Jurkat, Clone E6-1 (cell line): ENCODE measurements at regions not wholly inside any gene's neighbourhood (a gene's known extent, or its start where the extent isn't known, plus 50 kb on each side); places are given as distances from the start of the nearest gene placed in this dataset.

Experiments
- DNase-seq: peaks from one replicate; pipeline ENCODE4 v3.0.0-alpha.2; 2011; ENCODE audit warnings: low read depth, low spot score
- H3K4me3 ChIP-seq: 2 replicates; pipeline ENCODE4 v1.5.1; 2011; ENCODE audit warnings: mild to moderate bottlenecking, low read length, control low read depth, moderate library complexity

GRCh38 chr12:90055071-90055470 is 346.4 kb upstream of the ATP2B1 start:
- DNase-seq, result no peak
- no peak overlapping the region for H3K4me3 ChIP-seq

DNA sequence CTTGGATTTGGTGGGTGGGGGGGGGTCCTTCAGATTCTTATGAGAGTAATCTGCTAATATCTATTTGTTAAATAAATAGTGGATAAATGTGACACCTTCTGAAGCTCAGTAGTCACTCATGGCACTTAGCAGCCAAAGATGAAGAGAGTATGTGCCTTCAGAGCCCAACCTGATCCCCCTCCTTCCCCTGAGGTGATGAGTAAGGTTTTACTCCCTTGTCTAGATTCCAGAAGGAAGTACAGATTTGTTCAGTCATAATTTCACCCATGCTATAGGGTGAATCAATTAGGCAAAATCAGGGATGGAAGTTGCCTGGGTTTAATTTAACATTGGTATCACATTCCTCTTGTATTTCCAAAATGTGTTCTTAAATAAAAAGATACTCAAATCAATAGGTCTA is 340.3 kb upstream of the ATP2B1 start:
- DNase-seq, result no peak
- H3K4me3 ChIP-seq, result no peak overlapping the region

DNA sequence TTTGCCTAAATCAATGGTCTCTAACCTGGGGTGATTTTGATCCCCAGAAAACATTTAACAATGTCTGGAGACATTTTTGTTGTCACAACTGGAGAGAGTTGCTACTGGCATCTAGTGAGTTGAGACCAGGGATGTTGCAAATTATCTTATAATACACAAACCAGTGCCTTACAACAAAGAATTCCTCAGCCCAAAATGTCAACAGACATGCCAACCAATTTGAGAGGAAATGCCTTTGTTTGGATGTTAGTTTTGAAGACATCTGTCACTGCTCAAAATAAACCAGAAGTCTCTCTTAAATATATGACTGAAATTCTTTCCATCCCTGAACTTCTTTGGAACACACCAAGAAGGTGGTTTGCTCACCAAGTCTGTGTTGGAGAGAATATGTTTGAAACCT is 336.9 kb upstream of the ATP2B1 start:
- DNase-seq, result no peak
- no peak overlapping the region for H3K4me3 ChIP-seq

DNA sequence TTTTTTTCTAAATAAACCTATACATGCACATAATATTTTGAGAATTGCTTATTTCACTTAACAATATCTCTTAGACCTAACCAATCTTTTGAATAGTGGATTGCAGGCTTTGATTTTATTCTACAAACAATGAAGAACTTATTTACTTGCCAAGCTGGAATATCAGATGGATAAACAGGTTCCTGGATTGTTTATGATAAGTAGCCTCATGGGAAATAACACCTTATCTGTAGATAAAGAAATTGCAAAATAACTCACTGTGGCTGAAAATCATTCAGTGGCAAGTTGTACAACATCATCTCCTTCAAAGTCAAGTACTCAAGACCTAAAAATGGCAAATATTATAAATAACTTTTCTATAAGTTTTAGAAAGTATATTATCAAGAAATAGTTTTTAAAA is 335.4 kb upstream of the ATP2B1 start:
- no peak overlapping the region for H3K4me3 ChIP-seq
- no peak for DNase-seq

- DNase-seq, result no peak
- H3K4me3 ChIP-seq, result no peak overlapping the region
Observed at GRCh38 chr12:90042920-90043641, 334.4 kb upstream of the ATP2B1 start.

GRCh38 chr12:90038289-90038688 is 329.7 kb upstream of the ATP2B1 start:
- no peak for DNase-seq
- no peak overlapping the region for H3K4me3 ChIP-seq

DNA sequence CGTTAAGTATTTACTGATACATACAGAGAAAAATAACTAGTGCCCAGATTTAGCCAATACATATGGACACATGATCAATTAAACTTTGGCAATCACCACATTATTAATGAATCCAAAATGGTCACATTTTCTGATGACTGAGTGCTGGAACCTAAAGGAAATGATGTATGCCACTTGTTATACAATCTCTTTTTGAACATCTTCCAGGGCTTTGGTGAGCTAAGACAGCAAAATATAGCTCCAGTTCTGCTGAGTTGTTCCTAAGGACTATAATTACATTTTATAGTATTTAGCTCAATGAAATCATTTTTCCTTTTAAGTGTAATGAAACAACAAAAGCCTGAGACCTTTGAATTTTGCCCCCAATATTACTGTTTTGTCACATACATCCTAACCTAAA is 329.1 kb upstream of the ATP2B1 start:
- no peak overlapping the region for H3K4me3 ChIP-seq
- no peak for DNase-seq

DNA sequence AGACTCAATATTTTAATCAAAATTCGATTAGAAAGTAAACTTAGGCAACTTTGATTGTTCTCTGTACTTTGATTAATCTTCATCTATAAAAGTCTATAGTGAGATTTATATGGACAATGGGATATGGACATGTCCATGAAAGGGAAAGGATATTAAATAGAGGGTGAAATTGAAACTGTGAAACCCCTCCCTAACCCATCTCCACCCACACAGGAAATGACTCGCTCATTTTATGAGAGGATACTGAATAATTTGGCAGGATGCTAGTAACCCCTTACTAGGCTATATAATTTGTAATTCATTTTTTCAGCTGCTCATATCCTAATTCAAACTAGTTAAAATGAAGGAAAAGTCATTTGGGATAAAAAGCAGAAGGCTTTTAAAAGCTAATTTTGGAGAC is 328.0 kb upstream of the ATP2B1 start:
- no peak overlapping the region for H3K4me3 ChIP-seq
- DNase-seq, result no peak

DNA sequence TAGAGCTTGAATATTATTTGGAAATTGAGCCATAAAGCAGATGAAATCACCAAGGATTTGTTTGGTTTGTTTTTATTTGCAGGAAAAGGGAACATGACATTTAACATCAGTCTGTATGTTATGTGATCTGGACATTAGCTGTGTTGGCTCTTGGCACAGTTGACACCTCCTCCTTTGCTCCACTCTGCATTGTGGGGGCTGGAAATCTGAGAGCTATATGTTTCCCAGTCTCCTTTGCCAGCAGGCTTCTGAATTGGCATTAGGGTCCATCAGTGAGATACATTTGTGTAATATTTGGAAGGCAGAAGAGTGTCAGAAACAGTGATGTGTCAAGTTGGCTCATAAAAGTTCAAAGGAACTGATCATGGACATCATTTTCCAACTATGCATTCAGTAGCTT is 322.1 kb upstream of the ATP2B1 start:
- DNase-seq, result no peak
- H3K4me3 ChIP-seq, result no peak overlapping the region

DNA sequence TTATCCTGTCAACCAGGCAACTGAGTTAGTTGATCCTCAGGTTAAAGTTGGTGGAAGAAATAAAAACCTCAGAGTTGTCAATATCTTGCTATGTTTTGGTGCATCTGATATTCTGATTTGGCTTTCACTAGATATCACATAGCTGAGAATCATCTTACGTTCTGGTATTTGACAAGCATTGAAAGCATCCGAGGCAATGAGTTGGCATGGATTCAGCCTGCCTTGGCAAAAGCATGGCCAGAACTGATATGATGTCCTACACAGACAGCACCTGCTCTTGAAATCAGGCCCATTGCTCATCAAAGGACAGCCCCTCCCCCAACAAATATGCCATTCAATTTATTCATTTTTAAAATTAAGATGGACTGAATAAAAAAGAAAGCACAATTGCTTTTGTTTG is 320.7 kb upstream of the ATP2B1 start:
- no peak for DNase-seq
- H3K4me3 ChIP-seq, result no peak overlapping the region

DNA sequence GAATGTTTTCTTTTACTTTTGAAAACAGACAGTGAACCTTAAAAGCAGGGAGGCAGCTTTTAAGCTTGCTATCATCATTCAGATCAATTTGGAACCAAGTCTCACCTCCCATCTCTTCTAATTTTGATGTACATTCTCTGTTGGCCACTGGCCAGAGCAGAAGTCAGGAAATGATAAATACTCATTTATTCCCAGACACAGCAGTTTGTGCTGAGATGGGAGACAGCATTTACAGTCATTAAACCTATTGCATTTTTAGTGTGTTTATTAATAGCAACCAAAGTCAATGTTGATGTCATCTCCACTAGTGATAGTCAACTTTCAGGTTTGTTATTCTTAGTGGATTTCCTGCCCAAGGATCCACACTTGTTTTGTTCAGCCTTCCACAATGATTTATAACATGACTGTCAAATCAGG is 320.0 kb upstream of the ATP2B1 start:
- no peak for DNase-seq
- H3K4me3 ChIP-seq, result no peak overlapping the region

- H3K4me3 ChIP-seq, result no peak overlapping the region
- DNase-seq, result no peak
Observed at GRCh38 chr12:90027889-90028634, 319.4 kb upstream of the ATP2B1 start.

- no peak for DNase-seq
- no peak overlapping the region for H3K4me3 ChIP-seq
Observed at GRCh38 chr12:90027041-90027440, 318.4 kb upstream of the ATP2B1 start.

- DNase-seq, result no peak
- no peak overlapping the region for H3K4me3 ChIP-seq
Observed at GRCh38 chr12:90026516-90026915, 317.9 kb upstream of the ATP2B1 start.

- DNase-seq, result no peak
- no peak overlapping the region for H3K4me3 ChIP-seq
Observed at GRCh38 chr12:90024262-90024661, 315.6 kb upstream of the ATP2B1 start.

- no peak for DNase-seq
- no peak overlapping the region for H3K4me3 ChIP-seq
Observed at GRCh38 chr12:90023207-90023900, 314.7 kb upstream of the ATP2B1 start.

- H3K4me3 ChIP-seq, result no peak overlapping the region
- no peak for DNase-seq
Observed at GRCh38 chr12:90021795-90022440, 313.3 kb upstream of the ATP2B1 start.

GRCh38 chr12:90020881-90021280 is 312.2 kb upstream of the ATP2B1 start:
- DNase-seq, result no peak
- H3K4me3 ChIP-seq, result no peak overlapping the region

- H3K4me3 ChIP-seq, result no peak overlapping the region
- no peak for DNase-seq
Observed at GRCh38 chr12:90020436-90020835, 311.8 kb upstream of the ATP2B1 start.

DNA sequence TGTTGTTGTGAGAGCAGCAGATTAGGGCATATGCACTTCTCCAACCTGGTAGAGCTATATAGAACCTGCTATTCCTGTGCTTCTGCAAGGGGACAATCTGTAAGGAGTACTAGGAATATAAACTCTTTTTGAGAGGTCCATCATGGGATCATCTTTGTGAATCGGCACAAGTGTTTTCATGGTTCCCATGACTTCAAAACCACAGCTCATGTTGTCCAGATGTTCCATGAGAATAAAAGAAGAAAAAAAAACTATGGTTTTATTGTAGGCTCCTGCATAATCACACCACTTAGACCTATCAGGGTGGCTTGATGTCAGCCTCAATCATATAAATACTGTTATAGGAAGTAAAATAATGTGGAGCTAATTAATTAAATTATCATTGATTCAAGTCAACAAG is 311.4 kb upstream of the ATP2B1 start:
- DNase-seq, result no peak
- H3K4me3 ChIP-seq, result no peak overlapping the region
